Vagina (tissue), 2 donors: ENCODE measurements at regions not wholly inside any gene's neighbourhood (a gene's known extent, or its start where the extent isn't known, plus 50 kb on each side); places are given as distances from the start of the nearest gene placed in this dataset.

Experiments used
- CTCF ChIP-seq, 3 experiments: fragments of 450-650 bp in 2 of 3; fragments of 200-600 bp in 1 of 3; sonication (generic) in 1 of 3; IDR thresholded peaks; one replicate each; pipeline ENCODE4 v1.5.1; 2017 to 2019; ENCODE audit warnings: antibody characterized with exemption in 3 of 3, mild to moderate bottlenecking in 2 of 3, moderate library complexity in 2 of 3
- POLR2A ChIP-seq, 2 donors: fragments of 450-650 bp; IDR thresholded peaks; one replicate each; pipeline ENCODE4 v1.6.1; 2017; ENCODE audit warnings: antibody characterized with exemption in 2 of 2, mild to moderate bottlenecking in 2 of 2, moderate library complexity in 2 of 2
- POLR2AphosphoS5 ChIP-seq, 2 donors: sonication (generic); formaldehyde crosslinking; IDR thresholded peaks; one replicate each; pipeline ENCODE4 v1.9.0; 2017; ENCODE audit warnings: antibody characterized with exemption in 2 of 2, mild to moderate bottlenecking in 2 of 2, low read depth in 1 of 2; ENCODE audit not compliant: insufficient read depth in 1 of 2

- no peak for TF ChIP-seq CTCF (IDR thresholded peaks at IDR 0.05)
- no peak for TF ChIP-seq POLR2A (IDR thresholded peaks at IDR 0.05)
- TF ChIP-seq POLR2AphosphoS5 (IDR thresholded peaks at IDR 0.05; ENCODE audit: insufficient read depth in 1 of 2, low read depth in 1 of 2): no peak
Measured at GRCh38 chr1:187893471-187893870, 1064.7 kb downstream of the PLA2G4A start.
